AG09319 (cell line): ENCODE measurements at regions not wholly inside any gene's neighbourhood (a gene's known extent, or its start where the extent isn't known, plus 50 kb on each side); places are given as distances from the start of the nearest gene placed in this dataset.

Experiments used
- DNase-seq: peaks from one replicate; pipeline ENCODE4 v3.0.0-alpha.2; 2010; ENCODE audit warnings: low read depth; ENCODE audit errors: extremely low read depth
- CTCF ChIP-seq: IDR thresholded peaks from 2 replicates; pipeline ENCODE4 v1.5.1; 2011; ENCODE audit warnings: low read depth, mild to moderate bottlenecking, inconsistent platforms, low read length, moderate library complexity

GRCh38 chrX:9160698-9161329 lies 126.9 kb upstream of the FAM9B start:
- no peak for DNase-seq
- no peak for TF ChIP-seq CTCF

- TF ChIP-seq CTCF: no peak
- no peak for DNase-seq
Observed at GRCh38 chrX:9162698-9163097, 128.8 kb upstream of the FAM9B start.

GRCh38 chrX:9163214-9163709 lies 129.3 kb upstream of the FAM9B start:
- no peak for DNase-seq
- no peak for TF ChIP-seq CTCF

- no peak for DNase-seq
Observed at GRCh38 chrX:9164086-9164485, 130.2 kb upstream of the FAM9B start.

GRCh38 chrX:9164533-9165426 lies 130.9 kb upstream of the FAM9B start:
- no peak for TF ChIP-seq CTCF
- DNase-seq: no peak

More at GRCh38 chrX:9164086-9164485, 130.2 kb upstream of the FAM9B start:
- no peak for TF ChIP-seq CTCF

GRCh38 chrX:9166584-9166944 lies 132.6 kb upstream of the FAM9B start:
- DNase-seq: no peak
- no peak for TF ChIP-seq CTCF

- no peak for TF ChIP-seq CTCF
- no peak for DNase-seq
Observed at GRCh38 chrX:9171841-9172463, 138.0 kb upstream of the FAM9B start.
